ENCODE measurements at regions not wholly inside any gene's neighbourhood (a gene's known extent, or its start where the extent isn't known, plus 50 kb on each side); places are given as distances from the start of the nearest gene placed in this dataset.

GRCh38 chr20:55390791-55391190 lies 614.5 kb downstream of the CBLN4 start:
- TF ChIP-seq CTCF (IDR thresholded peaks at IDR 0.05), result no peak
- TF ChIP-seq POLR2AphosphoS5 (IDR thresholded peaks at IDR 0.05), result no peak
- TF ChIP-seq POLR2A (IDR thresholded peaks at IDR 0.05), result no peak
